OCI-LY3 (cell line): ENCODE measurements at regions not wholly inside any gene's neighbourhood (a gene's known extent, or its start where the extent isn't known, plus 50 kb on each side); places are given as distances from the start of the nearest gene placed in this dataset.
"Not testable (repeated sequence)": the region's sequence is repeated elsewhere in the genome, so short reads cannot be mapped to it uniquely, and the experiment has no call there.

ENCODE experiments used
- H2AFZ ChIP-seq: fragments of 200-600, 300-600 bp; shearing (Covaris generic); 2 replicates; pipeline ENCODE4 v1.6.0; 2014; ENCODE audit warnings: antibody characterized with exemption, low read depth, low read length
- H3K27ac ChIP-seq: fragments of 200-600, 300-600 bp; sonication (generic); 2 replicates; pipeline ENCODE4 v1.5.1; 2014; ENCODE audit warnings: mild to moderate bottlenecking, low read length, moderate library complexity, mixed read lengths
- H3K27me3 ChIP-seq: fragments of 200-600, 300-600 bp; sonication (generic); 2 replicates; pipeline ENCODE4 v1.6.1; 2014; ENCODE audit warnings: low read depth, low read length, mixed read lengths
- H3K36me3 ChIP-seq: fragments of 200-600, 300-600 bp; sonication (generic); replicated peaks from 2 replicates; pipeline ENCODE3; 2014; ENCODE audit warnings: low read depth, low read length, mixed read lengths
- H3K4me1 ChIP-seq: fragments of 300-600, 200-600 bp; sonication (generic); 2 replicates; pipeline ENCODE4 v1.6.1; 2014; ENCODE audit warnings: low read length, mixed read lengths
- H3K4me2 ChIP-seq: fragments of 200-600, 300-600 bp; sonication (generic); 2 replicates; pipeline ENCODE4 v1.6.1; 2014; ENCODE audit warnings: low read length, mixed read lengths
- H3K4me3 ChIP-seq: fragments of 300-600, 200-600 bp; sonication (generic); 2 replicates; pipeline ENCODE4 v1.5.1; 2014; ENCODE audit warnings: antibody characterized with exemption, mild to moderate bottlenecking, low read length, moderate library complexity
- H3K79me2 ChIP-seq: fragments of 300-600, 200-600 bp; shearing (Covaris generic); 2 replicates; pipeline ENCODE4 v1.6.1; 2014; ENCODE audit warnings: mild to moderate bottlenecking, low read length, mixed read lengths
- H3K9ac ChIP-seq: fragments of 300-600, 200-600 bp; shearing (Covaris generic); 2 replicates; pipeline ENCODE4 v1.6.0; 2014; ENCODE audit warnings: mild to moderate bottlenecking, low read length, moderate library complexity
- H3K9me3 ChIP-seq: fragments of 200-600, 300-600 bp; shearing (Covaris generic); 2 replicates; pipeline ENCODE4 v1.6.1; 2014; ENCODE audit warnings: low read length, mixed read lengths; ENCODE audit not compliant: insufficient read depth
- H4K20me1 ChIP-seq: fragments of 200-600, 300-600 bp; sonication (generic); 2 replicates; pipeline ENCODE4 v1.6.1; 2016; ENCODE audit warnings: low read length, mixed read lengths; ENCODE audit not compliant: insufficient read depth
- EZH2phosphoT487 ChIP-seq: fragments of 200-600 bp; shearing (Covaris generic); IDR thresholded peaks from 2 replicates; pipeline ENCODE4 v1.6.1; 2018; ENCODE audit warnings: antibody characterized with exemption, mixed run types, low read depth
- TF ChIP-seq, protein P1 (sequence below): fragments of 200-600, 300-600 bp; sonication (generic); IDR thresholded peaks from 2 replicates; pipeline ENCODE4 v1.5.1; 2014; ENCODE audit warnings: antibody characterized with exemption, low read length, low read depth

DNA sequence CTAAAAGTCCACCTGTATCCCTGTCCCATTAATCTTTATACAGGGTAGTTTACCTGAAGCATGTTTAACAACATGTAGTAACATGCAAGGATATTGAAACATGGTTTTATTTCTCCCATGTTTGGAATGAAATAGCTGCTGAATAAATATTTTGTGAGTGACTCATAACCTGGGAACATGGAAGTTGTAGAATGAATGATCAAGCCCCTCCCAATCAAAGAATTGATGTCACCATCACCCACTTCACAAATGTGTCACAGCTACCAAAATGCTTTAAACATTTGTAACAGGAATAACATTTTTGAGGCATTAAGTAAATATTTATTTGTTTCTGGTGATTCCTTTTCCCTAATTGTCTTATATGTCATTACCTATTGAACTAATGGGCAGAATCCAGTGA is 58.9 kb upstream of the TNFAIP3 start:
- Histone ChIP-seq H3K9ac (no peak overlapping the region), H3K36me3 (no peaks in the 10 kb centered on the region), H4K20me1 (no peaks in the 10 kb centered on the region), H3K9me3 (no peaks in the 10 kb centered on the region), H2AFZ (no peak overlapping the region), H3K4me1 (peaks cover 34% of the 10 kb centered on the region), H3K79me2 (no peaks in the 10 kb centered on the region), H3K4me2 (no peak overlapping the region), H3K4me3 (no peak overlapping the region), H3K27me3 (no peaks in the 10 kb centered on the region), H3K27ac (no peak overlapping the region)
- TF ChIP-seq, protein P1, sequence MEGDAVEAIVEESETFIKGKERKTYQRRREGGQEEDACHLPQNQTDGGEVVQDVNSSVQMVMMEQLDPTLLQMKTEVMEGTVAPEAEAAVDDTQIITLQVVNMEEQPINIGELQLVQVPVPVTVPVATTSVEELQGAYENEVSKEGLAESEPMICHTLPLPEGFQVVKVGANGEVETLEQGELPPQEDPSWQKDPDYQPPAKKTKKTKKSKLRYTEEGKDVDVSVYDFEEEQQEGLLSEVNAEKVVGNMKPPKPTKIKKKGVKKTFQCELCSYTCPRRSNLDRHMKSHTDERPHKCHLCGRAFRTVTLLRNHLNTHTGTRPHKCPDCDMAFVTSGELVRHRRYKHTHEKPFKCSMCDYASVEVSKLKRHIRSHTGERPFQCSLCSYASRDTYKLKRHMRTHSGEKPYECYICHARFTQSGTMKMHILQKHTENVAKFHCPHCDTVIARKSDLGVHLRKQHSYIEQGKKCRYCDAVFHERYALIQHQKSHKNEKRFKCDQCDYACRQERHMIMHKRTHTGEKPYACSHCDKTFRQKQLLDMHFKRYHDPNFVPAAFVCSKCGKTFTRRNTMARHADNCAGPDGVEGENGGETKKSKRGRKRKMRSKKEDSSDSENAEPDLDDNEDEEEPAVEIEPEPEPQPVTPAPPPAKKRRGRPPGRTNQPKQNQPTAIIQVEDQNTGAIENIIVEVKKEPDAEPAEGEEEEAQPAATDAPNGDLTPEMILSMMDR, result no peak
- no peak for TF ChIP-seq EZH2phosphoT487

DNA sequence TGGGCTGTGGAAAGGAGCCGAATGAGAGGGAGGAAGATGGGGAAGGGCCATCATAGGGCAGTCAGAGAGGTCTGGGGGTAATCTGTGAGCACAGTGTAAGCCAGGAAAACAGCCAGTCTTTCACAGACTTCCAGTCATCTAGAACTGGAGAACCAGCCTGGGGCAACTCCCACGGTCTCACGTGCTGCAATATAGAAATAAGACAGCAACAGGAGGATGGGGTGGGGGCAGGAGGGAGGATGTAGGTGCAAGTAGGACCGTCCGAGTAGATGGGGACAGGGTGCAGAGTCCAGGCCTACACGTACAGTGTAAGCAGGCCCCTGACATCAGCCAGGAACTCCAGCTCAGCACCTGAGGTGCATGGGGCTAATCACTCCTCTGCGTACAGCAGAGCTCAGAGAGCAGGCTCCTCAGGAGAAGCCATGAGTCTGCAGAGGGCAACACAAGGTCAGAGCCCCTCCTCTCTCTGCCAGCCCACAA is 58.2 kb upstream of the TNFAIP3 start:
- no peak overlapping the region for H3K4me2 ChIP-seq
- TF ChIP-seq EZH2phosphoT487, result no peak
- TF ChIP-seq, protein P1, result no peak
- no peak overlapping the region for H3K9ac ChIP-seq
- no peaks in the 10 kb centered on the region for H3K36me3 ChIP-seq
- no peaks in the 10 kb centered on the region for H3K79me2 ChIP-seq
- no peak overlapping the region for H3K4me3 ChIP-seq
- no peaks in the 10 kb centered on the region for H3K27me3 ChIP-seq
- H4K20me1 ChIP-seq, result no peaks in the 10 kb centered on the region
- H3K4me1 ChIP-seq, result peaks cover 38% of the 10 kb centered on the region
- H2AFZ ChIP-seq, result no peak overlapping the region
- no peaks in the 10 kb centered on the region for H3K9me3 ChIP-seq
- no peak overlapping the region for H3K27ac ChIP-seq

DNA sequence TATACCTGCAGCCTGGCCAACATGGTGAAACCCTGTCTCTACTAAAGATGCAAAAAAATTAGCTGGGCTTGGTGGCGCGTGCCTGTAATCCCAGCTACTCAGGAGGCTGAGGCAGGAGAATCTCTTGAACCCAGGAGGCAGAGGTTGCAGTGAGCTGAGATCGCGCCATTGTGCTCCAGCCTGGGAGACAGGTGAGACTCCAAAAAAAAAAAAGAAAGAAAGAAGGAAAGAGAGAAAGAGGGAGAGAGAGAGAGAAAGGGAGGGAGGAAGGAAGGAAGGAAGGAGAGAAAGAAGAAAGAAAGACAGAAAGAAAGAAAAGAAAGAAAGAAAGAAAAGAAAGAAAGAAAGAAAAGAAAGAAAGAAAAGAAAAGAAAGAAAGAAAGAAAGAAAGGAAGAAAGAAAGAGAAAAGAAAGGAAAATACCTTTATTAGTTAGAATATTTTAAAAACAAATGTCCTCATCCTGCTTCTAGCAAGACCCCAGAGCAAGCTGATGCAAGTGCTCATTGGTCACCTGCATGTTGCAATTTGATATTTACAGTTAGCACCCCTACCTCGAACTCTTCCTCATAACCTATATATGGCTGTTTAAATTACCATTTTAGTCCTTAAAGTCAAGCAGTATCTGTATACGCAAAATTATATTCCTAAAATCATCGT is 57.0 kb upstream of the TNFAIP3 start:
- not testable (repeated sequence) for H3K27me3 ChIP-seq, H4K20me1 ChIP-seq, H3K4me3 ChIP-seq, H3K9me3 ChIP-seq, H3K36me3 ChIP-seq, H3K27ac ChIP-seq, H3K9ac ChIP-seq, H3K4me2 ChIP-seq, H3K79me2 ChIP-seq, H2AFZ ChIP-seq
- H3K4me1 ChIP-seq, result peaks cover 34% of the 10 kb centered on the region

- no peaks in the 10 kb centered on the region for H4K20me1 ChIP-seq
- H3K27ac ChIP-seq, result peak overlapping the region; percentile 90
- TF ChIP-seq, protein P1, result no peak
- no peak for TF ChIP-seq EZH2phosphoT487
- no peaks in the 10 kb centered on the region for H3K27me3 ChIP-seq
- H3K4me3 ChIP-seq, result peak overlapping the region; percentile 60
- H3K4me1 ChIP-seq, result peaks cover 36% of the 10 kb centered on the region
- H3K9ac ChIP-seq, result peak overlapping the region; percentile 75
- H2AFZ ChIP-seq, result peak overlapping the region; percentile 68
- no peaks in the 10 kb centered on the region for H3K36me3 ChIP-seq
- H3K79me2 ChIP-seq, result no peaks in the 10 kb centered on the region
- H3K4me2 ChIP-seq, result peak overlapping the region; percentile 79
- no peaks in the 10 kb centered on the region for H3K9me3 ChIP-seq
Measured at GRCh38 chr6:137810554-137811120, 56.4 kb upstream of the TNFAIP3 start.
